C4-2B (cell line): ENCODE measurements at regions not wholly inside any gene's neighbourhood (a gene's known extent, or its start where the extent isn't known, plus 50 kb on each side); places are given as distances from the start of the nearest gene placed in this dataset.

ENCODE experiments used
- H3K27ac ChIP-seq: fragments of 450-650 bp; 2 replicates; pipeline ENCODE4 v1.5.1; 2017
- CTCF ChIP-seq: fragments of 450-650 bp; conservative IDR thresholded peaks from 2 replicates; pipeline ENCODE4 v1.5.1; 2017; ENCODE audit warnings: mild to moderate bottlenecking
- ZFX ChIP-seq: fragments of 450-650 bp; IDR thresholded peaks from 2 replicates; pipeline ENCODE4 v1.6.1; 2017

GRCh38 chr6:90350689-90351554 is 54.3 kb upstream of the BACH2 start:
- no peak overlapping the region for H3K27ac ChIP-seq
- no peak for TF ChIP-seq CTCF
- TF ChIP-seq ZFX = no peak

GRCh38 chr6:90347411-90347851 is 50.8 kb upstream of the BACH2 start:
- H3K27ac ChIP-seq = no peak overlapping the region
- TF ChIP-seq ZFX (no peak), CTCF (no peak)

GRCh38 chr6:90346729-90347128 is 50.1 kb upstream of the BACH2 start:
- TF ChIP-seq ZFX = no peak
- no peak for TF ChIP-seq CTCF
- no peak overlapping the region for H3K27ac ChIP-seq
